Kidney (tissue), 13 donors: ENCODE measurements at regions not wholly inside any gene's neighbourhood (a gene's known extent, or its start where the extent isn't known, plus 50 kb on each side); places are given as distances from the start of the nearest gene placed in this dataset.

Experiments
- DNase-seq, 5 donors: peaks; one replicate each; pipeline ENCODE4 v3.0.0-alpha.2; 2013 to 2020
- FAIRE-seq: peaks from 2 replicates; lab custom pipeline; 2012; peaks lifted over from hg19 to GRCh38; lab: Jason Lieb, UNC
- H3K27ac ChIP-seq, 2 donors: one replicate each; pipeline ENCODE4 v1.7.0; 2013; ENCODE audit warnings: low read depth in 2 of 2, low read length in 2 of 2, inconsistent platforms in 1 of 2
- H3K27me3 ChIP-seq: one replicate; pipeline ENCODE4 v1.7.1; 2013; ENCODE audit warnings: low read length, inconsistent platforms; ENCODE audit not compliant: control insufficient read depth, insufficient read depth
- H3K36me3 ChIP-seq, 3 donors: one replicate each; pipeline versions ENCODE4 v1.7.0 to v1.7.1; 2013; ENCODE audit warnings: low read length in 3 of 3, control low read depth in 1 of 3, inconsistent platforms in 1 of 3; ENCODE audit not compliant: insufficient read depth in 3 of 3, control insufficient read depth in 2 of 3
- H3K4me1 ChIP-seq, 3 donors: one replicate each; pipeline versions ENCODE4 v1.7.0 to v1.7.1; 2013; ENCODE audit warnings: low read length in 3 of 3, inconsistent platforms in 1 of 3, low read depth in 1 of 3; ENCODE audit not compliant: control insufficient read depth in 2 of 3, insufficient read depth in 2 of 3
- H3K4me3 ChIP-seq, 3 donors: one replicate each; pipeline versions ENCODE4 v1.7.0 to v1.8.1; 2013; ENCODE audit warnings: low read length in 3 of 3, control low read depth in 1 of 3, inconsistent platforms in 1 of 3
- H3K9ac ChIP-seq, 3 donors: one replicate each; pipeline versions ENCODE4 v1.7.0 to v1.7.1; 2013; ENCODE audit warnings: low read length in 3 of 3, control low read depth in 1 of 3, inconsistent platforms in 1 of 3
- H3K9me3 ChIP-seq, 3 donors: one replicate each; pipeline versions ENCODE4 v1.7.0 to v1.7.1; 2013; ENCODE audit warnings: low read length in 3 of 3, control low read depth in 1 of 3, inconsistent platforms in 1 of 3; ENCODE audit not compliant: control insufficient read depth in 2 of 3, insufficient read depth in 1 of 3
- CTCF ChIP-seq: IDR thresholded peaks from 3 replicates; pipeline ENCODE4 v1.5.1; 2012; ENCODE audit warnings: mild to moderate bottlenecking, moderate library complexity, borderline replicate concordance; ENCODE audit not compliant: insufficient read depth; ENCODE audit errors: extremely low read depth
- intact Hi-C: fragments of 100-400 bp; cut with DNase I; formaldehyde crosslinking; loops from one replicate; pipeline ENCODE4 v1.11.1; 2022
- donor health status: control.
- donor health status: control.
- donor health status: control.
- donor health status: control.
- donor health status: control.
- donor health status: DM: yes; HTN: yes; CAD: no.
- donor health status: Normal renal cell carcinoma (clear cell type).

- H3K9me3 ChIP-seq: peaks cover 0 to 3% (median 0%) of the 10 kb centered on the region in 3 donors
- H3K27ac ChIP-seq: no peak overlapping the region
- no peak overlapping the region for H3K4me3 ChIP-seq
- no peaks in the 10 kb centered on the region for H3K27me3 ChIP-seq
- intact Hi-C loops: no loop called here
- H3K9ac ChIP-seq: no peak overlapping the region
- FAIRE-seq: no peak
- no peak for TF ChIP-seq CTCF
- no peak for DNase-seq
- no peaks in the 10 kb centered on the region for H3K4me1 ChIP-seq
- H3K36me3 ChIP-seq: no peaks in the 10 kb centered on the region
These were observed 380.6 kb upstream of the VSTM2A start for GRCh38 chr7:54161621-54162020.

GRCh38 chr7:54166419-54166818 is 375.8 kb upstream of the VSTM2A start:
- DNase-seq (no peak), FAIRE-seq (no peak)
- intact Hi-C loops: no loop called here
- H3K27ac ChIP-seq: no peak overlapping the region
- no peaks in the 10 kb centered on the region for H3K4me1 ChIP-seq
- no peaks in the 10 kb centered on the region for H3K27me3 ChIP-seq
- no peak overlapping the region for H3K4me3 ChIP-seq
- TF ChIP-seq CTCF: no peak
- H3K9ac ChIP-seq: no peak overlapping the region
- H3K9me3 ChIP-seq: peaks cover 0 to 3% (median 0%) of the 10 kb centered on the region in 3 donors
- H3K36me3 ChIP-seq: no peaks in the 10 kb centered on the region

- Histone ChIP-seq H3K9me3 (no peaks in the 10 kb centered on the region), H3K9ac (no peak overlapping the region), H3K4me3 (no peak overlapping the region), H3K27me3 (no peaks in the 10 kb centered on the region), H3K27ac (no peak overlapping the region), H3K36me3 (no peaks in the 10 kb centered on the region), H3K4me1 (no peaks in the 10 kb centered on the region)
- TF ChIP-seq CTCF: no peak
- no peak for DNase-seq
- intact Hi-C loops: no loop called here
- FAIRE-seq: no peak
These were observed 362.7 kb upstream of the VSTM2A start for GRCh38 chr7:54179321-54180029.

GRCh38 chr7:54180796-54181195 is 361.4 kb upstream of the VSTM2A start:
- Histone ChIP-seq H3K4me1 (no peaks in the 10 kb centered on the region), H3K9ac (no peak overlapping the region), H3K27me3 (no peaks in the 10 kb centered on the region), H3K27ac (no peak overlapping the region), H3K36me3 (no peaks in the 10 kb centered on the region), H3K4me3 (no peak overlapping the region), H3K9me3 (no peaks in the 10 kb centered on the region)
- intact Hi-C loops: no loop called here
- DNase-seq (no peak), FAIRE-seq (no peak)
- no peak for TF ChIP-seq CTCF
